ENCODE measurements at regions not wholly inside any gene's neighbourhood (a gene's known extent, or its start where the extent isn't known, plus 50 kb on each side); places are given as distances from the start of the nearest gene placed in this dataset.

DNA sequence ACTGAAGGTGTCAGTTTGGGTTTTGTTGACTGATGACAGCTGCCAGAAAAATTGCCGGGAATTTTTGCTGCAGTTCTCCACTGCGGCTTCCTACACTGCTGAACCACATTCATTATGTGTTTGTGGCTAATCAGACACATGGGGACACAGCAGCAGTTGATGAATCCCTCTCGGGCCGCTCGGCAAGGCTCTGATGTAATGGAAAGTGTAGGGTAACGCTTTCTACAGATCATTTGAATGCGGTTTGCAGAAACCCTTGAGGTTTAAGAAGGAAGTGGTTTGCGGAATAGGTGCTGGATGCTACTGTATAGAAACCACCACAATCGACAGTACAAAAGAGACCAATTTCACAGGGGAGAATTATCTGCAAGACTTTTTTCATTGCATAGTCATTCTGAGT lies 138.7 kb upstream of the SASH1 start:
- Histone ChIP-seq H3K4me1 (no peaks in the 10 kb centered on the region), H3K36me3 (no peaks in the 10 kb centered on the region), H3K27me3 (peaks cover 21% of the 10 kb centered on the region), H3K4me3 (ENCODE audit: low read depth, low read length) (no peak overlapping the region), H3K9me3 (no peaks in the 10 kb centered on the region)
- DNase-seq, result no peak
- TF ChIP-seq, protein P1, sequence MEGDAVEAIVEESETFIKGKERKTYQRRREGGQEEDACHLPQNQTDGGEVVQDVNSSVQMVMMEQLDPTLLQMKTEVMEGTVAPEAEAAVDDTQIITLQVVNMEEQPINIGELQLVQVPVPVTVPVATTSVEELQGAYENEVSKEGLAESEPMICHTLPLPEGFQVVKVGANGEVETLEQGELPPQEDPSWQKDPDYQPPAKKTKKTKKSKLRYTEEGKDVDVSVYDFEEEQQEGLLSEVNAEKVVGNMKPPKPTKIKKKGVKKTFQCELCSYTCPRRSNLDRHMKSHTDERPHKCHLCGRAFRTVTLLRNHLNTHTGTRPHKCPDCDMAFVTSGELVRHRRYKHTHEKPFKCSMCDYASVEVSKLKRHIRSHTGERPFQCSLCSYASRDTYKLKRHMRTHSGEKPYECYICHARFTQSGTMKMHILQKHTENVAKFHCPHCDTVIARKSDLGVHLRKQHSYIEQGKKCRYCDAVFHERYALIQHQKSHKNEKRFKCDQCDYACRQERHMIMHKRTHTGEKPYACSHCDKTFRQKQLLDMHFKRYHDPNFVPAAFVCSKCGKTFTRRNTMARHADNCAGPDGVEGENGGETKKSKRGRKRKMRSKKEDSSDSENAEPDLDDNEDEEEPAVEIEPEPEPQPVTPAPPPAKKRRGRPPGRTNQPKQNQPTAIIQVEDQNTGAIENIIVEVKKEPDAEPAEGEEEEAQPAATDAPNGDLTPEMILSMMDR (IDR thresholded peaks at IDR 0.05; ENCODE audit: low read depth, low read length), result no peak

DNA sequence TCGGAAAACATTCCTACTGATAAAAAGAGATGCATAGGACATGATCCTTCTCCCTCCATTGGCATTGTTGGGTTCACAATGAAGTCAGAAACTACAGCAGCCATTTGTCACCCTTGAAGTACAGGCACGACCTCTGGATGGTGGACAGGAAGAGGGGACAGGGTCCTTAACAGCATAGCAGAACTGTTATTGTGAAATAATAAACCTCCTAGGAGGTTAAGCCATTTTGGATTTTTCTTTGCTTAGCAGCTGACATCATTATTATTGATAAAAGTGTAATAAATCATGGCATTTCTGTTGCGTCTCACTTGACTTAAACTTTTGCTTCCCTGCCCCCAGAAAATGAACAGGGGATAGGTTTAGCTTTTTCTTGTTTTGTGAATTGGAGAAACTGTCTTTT lies 134.3 kb upstream of the SASH1 start:
- Histone ChIP-seq H3K4me3 (ENCODE audit: low read depth, low read length) (no peak overlapping the region), H3K36me3 (no peaks in the 10 kb centered on the region), H3K9me3 (no peaks in the 10 kb centered on the region), H3K4me1 (no peaks in the 10 kb centered on the region), H3K27me3 (peaks cover 13% of the 10 kb centered on the region)
- DNase-seq, result no peak
- TF ChIP-seq, protein P1 (IDR thresholded peaks at IDR 0.05; ENCODE audit: low read depth, low read length), result no peak

DNA sequence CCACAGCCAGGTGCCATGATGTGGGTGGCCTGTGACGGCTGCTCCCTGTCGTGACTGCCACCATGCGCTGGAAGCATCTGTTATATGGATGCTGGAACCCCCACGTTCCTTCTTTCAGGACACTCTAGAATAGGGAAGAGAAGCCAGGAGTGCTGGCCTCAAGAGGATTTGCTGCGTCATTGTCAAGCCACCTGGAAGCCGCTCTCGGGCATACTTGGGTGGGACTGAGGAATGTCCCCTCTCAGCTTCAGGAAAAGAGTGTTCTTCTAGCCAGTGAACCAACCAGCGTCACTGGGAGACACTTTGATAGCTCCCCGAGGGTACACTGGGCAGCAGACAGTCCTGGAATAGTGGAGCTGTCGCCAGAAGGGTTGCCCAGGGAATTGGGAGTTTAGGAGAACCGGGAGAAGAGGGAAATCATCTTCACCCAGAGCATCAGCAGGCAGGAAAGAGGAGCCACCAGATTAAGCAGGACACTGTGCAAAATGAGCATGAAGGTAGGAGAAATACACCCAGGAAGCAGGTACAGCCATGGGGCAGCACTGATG lies 130.8 kb upstream of the SASH1 start:
- Histone ChIP-seq H3K27me3 (peaks cover 13% of the 10 kb centered on the region), H3K4me1 (no peaks in the 10 kb centered on the region), H3K36me3 (no peaks in the 10 kb centered on the region), H3K4me3 (ENCODE audit: low read depth, low read length) (no peak overlapping the region), H3K9me3 (no peaks in the 10 kb centered on the region)
- DNase-seq, result no peak
- TF ChIP-seq, protein P1 (IDR thresholded peaks at IDR 0.05; ENCODE audit: low read depth, low read length), result no peak

DNA sequence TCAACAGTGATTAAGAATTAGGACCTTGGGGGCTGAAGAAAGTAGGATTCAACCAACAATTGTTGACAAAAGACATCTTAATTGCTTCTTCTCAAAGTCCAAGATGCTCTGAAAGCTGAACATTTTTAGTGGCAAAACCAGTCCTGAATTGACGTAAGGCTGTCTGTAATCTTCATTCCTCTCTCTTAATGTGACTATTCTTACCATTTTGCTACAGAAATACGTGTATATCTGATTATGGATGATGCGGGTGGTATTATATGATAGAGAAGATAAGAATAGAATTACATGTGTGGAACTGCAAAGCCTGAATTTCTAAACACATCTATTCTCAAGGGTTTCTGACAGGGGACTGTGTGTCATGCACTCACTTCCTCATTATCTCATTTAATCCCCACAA lies 130.3 kb upstream of the SASH1 start:
- no peak for DNase-seq
- no peak overlapping the region for H3K4me3 ChIP-seq (ENCODE audit: low read depth, low read length)
- H3K9me3 ChIP-seq, result no peaks in the 10 kb centered on the region
- peaks cover 13% of the 10 kb centered on the region for H3K27me3 ChIP-seq
- no peaks in the 10 kb centered on the region for H3K4me1 ChIP-seq
- no peaks in the 10 kb centered on the region for H3K36me3 ChIP-seq
- TF ChIP-seq, protein P1 (IDR thresholded peaks at IDR 0.05; ENCODE audit: low read depth, low read length), result no peak

DNA sequence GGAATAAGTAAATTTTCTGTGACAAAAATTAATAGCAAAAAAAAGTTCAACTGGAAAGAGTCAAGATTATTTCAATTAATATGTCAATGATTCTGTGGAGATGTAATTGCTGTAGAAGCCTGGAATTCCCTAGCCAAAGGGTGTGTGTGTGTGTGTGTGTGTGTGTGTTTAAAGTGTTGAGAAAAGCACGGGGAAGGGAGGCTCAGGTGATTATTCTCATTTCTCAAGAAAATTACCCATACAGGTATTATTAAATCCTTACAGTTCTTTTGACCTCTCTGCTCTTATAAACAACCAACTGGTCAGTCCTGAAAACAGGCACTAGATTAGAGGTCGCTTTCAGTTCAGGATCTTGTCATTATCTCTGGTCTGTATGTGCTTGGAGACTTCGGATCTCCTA lies 129.3 kb upstream of the SASH1 start:
- no peak for DNase-seq
- no peaks in the 10 kb centered on the region for H3K36me3 ChIP-seq
- TF ChIP-seq, protein P1 (IDR thresholded peaks at IDR 0.05; ENCODE audit: low read depth, low read length), result no peak
- H3K9me3 ChIP-seq, result no peaks in the 10 kb centered on the region
- H3K27me3 ChIP-seq, result peaks cover 11% of the 10 kb centered on the region
- no peak overlapping the region for H3K4me3 ChIP-seq (ENCODE audit: low read depth, low read length)
- H3K4me1 ChIP-seq, result no peaks in the 10 kb centered on the region

DNA sequence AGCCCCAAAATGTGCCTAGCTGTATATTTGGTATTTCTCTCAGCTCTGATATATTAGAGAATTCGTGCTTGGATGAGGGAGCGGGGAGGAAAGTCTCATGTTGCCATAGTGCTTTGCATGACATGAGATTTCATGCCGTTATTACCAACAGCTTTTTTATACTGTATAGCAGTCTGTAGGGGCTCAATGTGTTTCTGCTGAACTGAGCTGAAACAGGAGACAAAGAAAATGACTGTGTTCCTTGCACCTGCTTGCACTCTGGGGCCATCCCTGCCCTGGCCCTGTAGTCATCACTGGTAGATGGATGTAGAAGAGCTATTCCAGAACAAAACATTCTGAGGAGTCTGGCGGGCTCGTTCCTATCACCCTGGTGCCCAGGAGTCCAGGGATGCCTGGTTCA lies 128.0 kb upstream of the SASH1 start:
- DNase-seq, result no peak
- H3K9me3 ChIP-seq, result no peaks in the 10 kb centered on the region

More for the DNA sequence above, 128.0 kb upstream of the SASH1 start:
- H3K4me1 ChIP-seq, result no peaks in the 10 kb centered on the region
- no peak overlapping the region for H3K4me3 ChIP-seq (ENCODE audit: low read depth, low read length)
- no peaks in the 10 kb centered on the region for H3K36me3 ChIP-seq
- TF ChIP-seq, protein P1 (IDR thresholded peaks at IDR 0.05; ENCODE audit: low read depth, low read length), result no peak
- H3K27me3 ChIP-seq, result peaks cover 8% of the 10 kb centered on the region

Data from BE2C (cell line).